ENCODE measurements at regions not wholly inside any gene's neighbourhood (a gene's known extent, or its start where the extent isn't known, plus 50 kb on each side); places are given as distances from the start of the nearest gene placed in this dataset.

DNA sequence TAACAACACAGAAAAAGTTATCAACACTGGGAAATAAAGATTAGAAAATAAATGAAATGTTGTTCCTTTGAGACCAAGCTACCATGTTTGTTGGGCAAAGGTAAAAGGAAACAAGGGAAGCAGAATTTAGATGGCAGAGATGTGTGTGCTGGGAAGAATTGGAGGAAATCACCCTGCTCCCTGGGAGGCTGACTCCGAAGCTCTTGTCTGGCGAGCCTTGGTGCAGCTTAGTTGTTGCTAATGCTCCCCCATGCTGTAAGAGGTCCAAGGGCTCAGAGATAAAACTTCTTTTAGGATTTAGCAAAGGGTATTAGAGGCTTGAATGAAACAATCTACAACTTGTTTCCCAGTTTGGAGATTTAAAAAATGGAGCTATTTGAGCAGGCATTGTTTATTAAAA lies 123.8 kb upstream of the DDIT4L start:
- Histone ChIP-seq H3K4me3 (no peak overlapping the region), H3K4me1 (no peaks in the 10 kb centered on the region), H3K4me2 (no peak overlapping the region), H3K9me3 (no peaks in the 10 kb centered on the region), H3K27ac (no peak overlapping the region)
- FAIRE-seq (no peak), DNase-seq (ENCODE audit: low read depth in 1 of 2, low spot score in 1 of 2) (no peak), ATAC-seq (no peak)
- ChIA-PET CTCF (interaction anchor here (0.8 kb wide), 1 partner anchor 424 kb away, joined by 3 read pairs; no protein-coding TSS in a partner anchor), POLR2A (no interaction called here)
- 51% methylated on average over 2 of the region's 2 CpGs for WGBS (ENCODE audit: missing lambda C conversion rate)
- TF ChIP-seq KDM5A (IDR thresholded peaks at IDR 0.05) = no peak
- TF ChIP-seq POLR2A (IDR thresholded peaks at IDR 0.05; ENCODE audit: low read length) = no peak
- TF ChIP-seq, protein P1, sequence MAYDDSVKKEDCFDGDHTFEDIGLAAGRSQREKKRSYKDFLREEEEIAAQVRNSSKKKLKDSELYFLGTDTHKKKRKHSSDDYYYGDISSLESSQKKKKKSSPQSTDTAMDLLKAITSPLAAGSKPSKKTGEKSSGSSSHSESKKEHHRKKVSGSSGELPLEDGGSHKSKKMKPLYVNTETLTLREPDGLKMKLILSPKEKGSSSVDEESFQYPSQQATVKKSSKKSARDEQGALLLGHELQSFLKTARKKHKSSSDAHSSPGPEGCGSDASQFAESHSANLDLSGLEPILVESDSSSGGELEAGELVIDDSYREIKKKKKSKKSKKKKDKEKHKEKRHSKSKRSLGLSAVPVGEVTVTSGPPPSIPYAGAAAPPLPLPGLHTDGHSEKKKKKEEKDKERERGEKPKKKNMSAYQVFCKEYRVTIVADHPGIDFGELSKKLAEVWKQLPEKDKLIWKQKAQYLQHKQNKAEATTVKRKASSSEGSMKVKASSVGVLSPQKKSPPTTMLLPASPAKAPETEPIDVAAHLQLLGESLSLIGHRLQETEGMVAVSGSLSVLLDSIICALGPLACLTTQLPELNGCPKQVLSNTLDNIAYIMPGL (CRISPR knock-in tag; IDR thresholded peaks at IDR 0.05; ENCODE audit: borderline replicate concordance) = no peak
- TF ChIP-seq, protein P2, sequence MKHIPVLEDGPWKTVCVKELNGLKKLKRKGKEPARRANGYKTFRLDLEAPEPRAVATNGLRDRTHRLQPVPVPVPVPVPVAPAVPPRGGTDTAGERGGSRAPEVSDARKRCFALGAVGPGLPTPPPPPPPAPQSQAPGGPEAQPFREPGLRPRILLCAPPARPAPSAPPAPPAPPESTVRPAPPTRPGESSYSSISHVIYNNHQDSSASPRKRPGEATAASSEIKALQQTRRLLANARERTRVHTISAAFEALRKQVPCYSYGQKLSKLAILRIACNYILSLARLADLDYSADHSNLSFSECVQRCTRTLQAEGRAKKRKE (CRISPR knock-in tag; IDR thresholded peaks at IDR 0.05; ENCODE audit: low read depth) = no peak
- no peak for TF ChIP-seq ZNF302 (CRISPR knock-in tag; IDR thresholded peaks at IDR 0.05)
- no peak for TF ChIP-seq HOXA7 (CRISPR knock-in tag; IDR thresholded peaks at IDR 0.05)
- no peak for TF ChIP-seq POLR2AphosphoS2 (conservative IDR thresholded peaks at IDR 0.05; ENCODE audit: low read length)
- TF ChIP-seq HEYL (CRISPR knock-in tag; IDR thresholded peaks at IDR 0.05) = no peak
- TF ChIP-seq, protein P3, sequence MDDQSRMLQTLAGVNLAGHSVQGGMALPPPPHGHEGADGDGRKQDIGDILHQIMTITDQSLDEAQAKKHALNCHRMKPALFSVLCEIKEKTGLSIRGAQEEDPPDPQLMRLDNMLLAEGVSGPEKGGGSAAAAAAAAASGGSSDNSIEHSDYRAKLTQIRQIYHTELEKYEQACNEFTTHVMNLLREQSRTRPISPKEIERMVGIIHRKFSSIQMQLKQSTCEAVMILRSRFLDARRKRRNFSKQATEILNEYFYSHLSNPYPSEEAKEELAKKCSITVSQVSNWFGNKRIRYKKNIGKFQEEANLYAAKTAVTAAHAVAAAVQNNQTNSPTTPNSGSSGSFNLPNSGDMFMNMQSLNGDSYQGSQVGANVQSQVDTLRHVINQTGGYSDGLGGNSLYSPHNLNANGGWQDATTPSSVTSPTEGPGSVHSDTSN (IDR thresholded peaks at IDR 0.05) = no peak
- TF ChIP-seq, protein P4, sequence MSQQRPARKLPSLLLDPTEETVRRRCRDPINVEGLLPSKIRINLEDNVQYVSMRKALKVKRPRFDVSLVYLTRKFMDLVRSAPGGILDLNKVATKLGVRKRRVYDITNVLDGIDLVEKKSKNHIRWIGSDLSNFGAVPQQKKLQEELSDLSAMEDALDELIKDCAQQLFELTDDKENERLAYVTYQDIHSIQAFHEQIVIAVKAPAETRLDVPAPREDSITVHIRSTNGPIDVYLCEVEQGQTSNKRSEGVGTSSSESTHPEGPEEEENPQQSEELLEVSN (IDR thresholded peaks at IDR 0.05; ENCODE audit: borderline replicate concordance, low read depth) = no peak
- TF ChIP-seq NR3C1 (IDR thresholded peaks at IDR 0.05) = no peak
- TF ChIP-seq HOXB13 (CRISPR knock-in tag; IDR thresholded peaks at IDR 0.05; ENCODE audit: low read depth) = no peak
- TF ChIP-seq FOSB (CRISPR knock-in tag; IDR thresholded peaks at IDR 0.05) = no peak
- no peak for TF ChIP-seq TFCP2L1 (CRISPR knock-in tag; IDR thresholded peaks at IDR 0.05)
- TF ChIP-seq JUN (IDR thresholded peaks at IDR 0.05) = no peak
- TF ChIP-seq BHLHE40 (IDR thresholded peaks at IDR 0.05; ENCODE audit: low read depth, low read length) = no peak
- TF ChIP-seq RFX5 (IDR thresholded peaks at IDR 0.05) = no peak
- TF ChIP-seq ZSCAN20 (CRISPR knock-in tag; IDR thresholded peaks at IDR 0.05) = no peak
- no peak for TF ChIP-seq PHF8 (IDR thresholded peaks at IDR 0.05; ENCODE audit: borderline replicate concordance, low read depth)
- TF ChIP-seq, protein P5, sequence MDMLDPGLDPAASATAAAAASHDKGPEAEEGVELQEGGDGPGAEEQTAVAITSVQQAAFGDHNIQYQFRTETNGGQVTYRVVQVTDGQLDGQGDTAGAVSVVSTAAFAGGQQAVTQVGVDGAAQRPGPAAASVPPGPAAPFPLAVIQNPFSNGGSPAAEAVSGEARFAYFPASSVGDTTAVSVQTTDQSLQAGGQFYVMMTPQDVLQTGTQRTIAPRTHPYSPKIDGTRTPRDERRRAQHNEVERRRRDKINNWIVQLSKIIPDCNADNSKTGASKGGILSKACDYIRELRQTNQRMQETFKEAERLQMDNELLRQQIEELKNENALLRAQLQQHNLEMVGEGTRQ (IDR thresholded peaks at IDR 0.05) = no peak

DNA sequence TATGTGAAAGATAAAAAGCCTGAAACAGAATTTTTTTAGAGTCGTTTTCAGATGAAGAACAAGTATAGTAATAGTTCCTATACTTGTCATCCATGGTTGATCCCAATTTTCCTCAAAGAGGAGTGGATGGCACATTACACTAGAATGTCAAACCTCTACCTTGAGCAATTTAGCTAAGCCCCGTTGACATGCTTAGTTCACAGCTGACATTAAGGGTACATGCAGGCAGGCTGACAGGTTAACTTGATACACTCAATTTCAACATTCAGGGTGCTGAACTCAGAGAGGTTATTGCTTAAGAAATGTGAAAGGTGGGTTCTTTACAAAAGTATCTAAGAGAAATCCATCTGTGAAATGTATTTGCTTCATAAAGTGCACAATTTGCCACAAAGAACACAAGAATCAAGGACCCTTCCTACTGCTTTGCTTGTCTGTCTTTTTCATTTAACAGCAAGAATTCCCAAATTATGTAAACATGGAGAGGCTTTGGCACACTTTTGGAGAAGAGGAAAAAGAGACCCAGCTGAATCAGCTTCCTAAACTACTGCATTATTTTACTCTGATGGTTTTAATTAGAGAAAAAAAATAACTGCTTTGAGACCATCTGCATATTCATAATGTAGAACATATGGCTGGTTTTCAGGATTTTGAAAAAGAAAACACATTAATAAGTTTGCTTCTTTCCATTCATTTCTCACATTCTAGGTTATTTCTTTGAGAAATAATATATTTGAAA lies 122.5 kb upstream of the DDIT4L start:
- TF ChIP-seq CBX2 (IDR thresholded peaks at IDR 0.05; ENCODE audit: borderline replicate concordance, low read depth) (no peak), HOXB5 (CRISPR knock-in tag; IDR thresholded peaks at IDR 0.05) (no peak), EP300 (IDR thresholded peaks at IDR 0.05) (no peak), GATA3 (IDR thresholded peaks at IDR 0.05; ENCODE audit: borderline replicate concordance) (no peak), JUNB (IDR thresholded peaks at IDR 0.05) (no peak), HDAC2 (IDR thresholded peaks at IDR 0.05) (no peak), POLR2AphosphoS2 (conservative IDR thresholded peaks at IDR 0.05; ENCODE audit: low read length) (no peak), EHF (CRISPR knock-in tag; IDR thresholded peaks at IDR 0.05) (no peak), BHLHE40 (IDR thresholded peaks at IDR 0.05; ENCODE audit: low read depth, low read length) (no peak), RFX5 (IDR thresholded peaks at IDR 0.05) (no peak), ZC3H11A (IDR thresholded peaks at IDR 0.05) (no peak)
- TF ChIP-seq, protein P4 (IDR thresholded peaks at IDR 0.05; ENCODE audit: borderline replicate concordance, low read depth) = no peak
- DNase-seq (ENCODE audit: low read depth in 1 of 2, low spot score in 1 of 2) (no peak), FAIRE-seq (no peak), ATAC-seq (no peak)
- ChIA-PET CTCF (interaction anchor here (1.4 kb wide), 1 partner anchor 12 kb away, joined by 4 read pairs; no protein-coding TSS in a partner anchor), POLR2A (no interaction called here)
- no peaks in the 10 kb centered on the region for H3K9me3 ChIP-seq
- no peak overlapping the region for H3K27ac ChIP-seq
- WGBS (ENCODE audit: missing lambda C conversion rate) = 6% methylated on average over 2 of the region's 2 CpGs
- no peak overlapping the region for H3K4me2 ChIP-seq
- H3K4me3 ChIP-seq = no peak overlapping the region
- no peaks in the 10 kb centered on the region for H3K4me1 ChIP-seq

All from A549 (cell line).